Right lobe of liver (tissue), 6 donors: ENCODE measurements at regions not wholly inside any gene's neighbourhood (a gene's known extent, or its start where the extent isn't known, plus 50 kb on each side); places are given as distances from the start of the nearest gene placed in this dataset.

Source experiments
- ATAC-seq, 4 donors: fragments of 200-7000 bp; cut with Tn5 transposase; one replicate each; pipeline ENCODE4 v1.9.1; 2020; ENCODE audit warnings: mild to moderate bottlenecking in 4 of 4, moderate library complexity in 4 of 4
- DNase-seq, 3 donors: peaks; one replicate each; pipeline ENCODE4 v3.0.0-alpha.2; 2020
- H3K27ac ChIP-seq, 3 donors: fragments of 200-600 bp; one replicate each; pipeline ENCODE4 v1.8.0; 2022
- H3K27me3 ChIP-seq, 2 donors: fragments of 200-600 bp; one replicate each; pipeline ENCODE4 v1.8.0; 2022
- H3K36me3 ChIP-seq, 4 donors: fragments of 200-600 bp; sonication (generic) in 1 of 4; one replicate each; pipeline versions ENCODE4 v1.5.1 to v1.8.0; 2017 to 2022; ENCODE audit warnings: control low read depth in 1 of 4
- H3K4me1 ChIP-seq, 4 donors: fragments of 200-600 bp; sonication (generic) in 1 of 4; one replicate each; pipeline versions ENCODE4 v1.5.1 to v1.8.0; 2017 to 2022; ENCODE audit warnings: control low read depth in 1 of 4
- H3K4me3 ChIP-seq, 3 donors: fragments of 200-600 bp; one replicate each; pipeline ENCODE4 v1.8.0; 2022
- H3K9me3 ChIP-seq, 4 donors: fragments of 200-600 bp; sonication (generic) in 1 of 4; one replicate each; pipeline versions ENCODE4 v1.5.1 to v1.8.0; 2017 to 2022; ENCODE audit warnings: control low read depth in 1 of 4
- POLR2A ChIP-seq: fragments of 450-650 bp; IDR thresholded peaks from one replicate; pipeline ENCODE4 v1.6.1; 2017; ENCODE audit warnings: antibody characterized with exemption, mild to moderate bottlenecking
- WGBS: methylation state at CpG from one replicate; pipeline ENCODE4 v1.1.6; 2018; ENCODE audit warnings: low coverage, low lambda C conversion rate; ENCODE audit not compliant: insufficient coverage; ENCODE audit errors: missing lambda C conversion rate; 5-methylcytosine and 5-hydroxymethylcytosine counted together
- intact Hi-C, 2 donors: fragments of 100-400 bp; cut with DNase I; formaldehyde crosslinking; loops; one replicate each; pipeline versions ENCODE4 v1.11.2 to v1.14.1; 2022
- TF ChIP-seq, protein P1 (sequence below), 4 donors: fragments of 200-600 bp in 3 of 4; fragments of 450-650 bp in 1 of 4; IDR thresholded peaks; one replicate each; pipeline versions ENCODE4 v1.5.1 to v1.8.0; 2016 to 2022; ENCODE audit warnings: antibody characterized with exemption in 4 of 4, mild to moderate bottlenecking in 2 of 4
- donor health status: DM: no; HTN: yes; CAD: no.
- donor health status: DM: no; HTN: no; CAD: no.
- donor health status: DM: no; HTN: no; CAD: no.
- donor health status: DM: no; HTN: yes; CAD: no.
- donor health status: DM: no; HTN: yes; CAD: no.

DNA sequence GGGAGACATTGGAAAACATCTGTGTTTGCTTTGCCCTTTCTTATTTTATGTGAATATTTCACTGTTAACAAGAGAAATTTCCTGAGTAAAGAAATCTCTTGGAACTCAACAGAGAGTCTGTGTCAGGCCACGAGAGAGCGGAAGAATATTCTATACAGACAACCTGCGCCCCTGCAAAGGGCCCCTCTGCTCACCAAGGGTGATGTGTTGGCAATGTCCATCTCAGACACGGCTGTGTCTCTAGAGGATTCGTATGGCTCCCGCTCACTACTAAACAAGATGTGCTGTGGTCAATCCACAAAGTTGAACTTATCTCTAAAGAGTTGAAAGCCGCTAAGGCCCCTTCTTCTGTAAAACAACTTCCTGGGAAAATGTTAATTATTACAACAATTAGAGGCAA lies 241.0 kb upstream of the IRX1 start:
- ATAC-seq, result no peak
- Histone ChIP-seq H3K4me3 (no peak overlapping the region), H3K36me3 (no peaks in the 10 kb centered on the region), H3K4me1 (no peaks in the 10 kb centered on the region), H3K27me3 (no peaks in the 10 kb centered on the region), H3K9me3 (no peaks in the 10 kb centered on the region), H3K27ac (no peak overlapping the region)
- TF ChIP-seq, protein P1, sequence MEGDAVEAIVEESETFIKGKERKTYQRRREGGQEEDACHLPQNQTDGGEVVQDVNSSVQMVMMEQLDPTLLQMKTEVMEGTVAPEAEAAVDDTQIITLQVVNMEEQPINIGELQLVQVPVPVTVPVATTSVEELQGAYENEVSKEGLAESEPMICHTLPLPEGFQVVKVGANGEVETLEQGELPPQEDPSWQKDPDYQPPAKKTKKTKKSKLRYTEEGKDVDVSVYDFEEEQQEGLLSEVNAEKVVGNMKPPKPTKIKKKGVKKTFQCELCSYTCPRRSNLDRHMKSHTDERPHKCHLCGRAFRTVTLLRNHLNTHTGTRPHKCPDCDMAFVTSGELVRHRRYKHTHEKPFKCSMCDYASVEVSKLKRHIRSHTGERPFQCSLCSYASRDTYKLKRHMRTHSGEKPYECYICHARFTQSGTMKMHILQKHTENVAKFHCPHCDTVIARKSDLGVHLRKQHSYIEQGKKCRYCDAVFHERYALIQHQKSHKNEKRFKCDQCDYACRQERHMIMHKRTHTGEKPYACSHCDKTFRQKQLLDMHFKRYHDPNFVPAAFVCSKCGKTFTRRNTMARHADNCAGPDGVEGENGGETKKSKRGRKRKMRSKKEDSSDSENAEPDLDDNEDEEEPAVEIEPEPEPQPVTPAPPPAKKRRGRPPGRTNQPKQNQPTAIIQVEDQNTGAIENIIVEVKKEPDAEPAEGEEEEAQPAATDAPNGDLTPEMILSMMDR (IDR thresholded peaks at IDR 0.05), result no peak
- no peak for TF ChIP-seq POLR2A
- 42% methylated on average over 6 of the region's 7 CpGs for WGBS
- peak in 1 of 3 donors; percentile 14 for DNase-seq
- intact Hi-C loops, result no loop called here

DNA sequence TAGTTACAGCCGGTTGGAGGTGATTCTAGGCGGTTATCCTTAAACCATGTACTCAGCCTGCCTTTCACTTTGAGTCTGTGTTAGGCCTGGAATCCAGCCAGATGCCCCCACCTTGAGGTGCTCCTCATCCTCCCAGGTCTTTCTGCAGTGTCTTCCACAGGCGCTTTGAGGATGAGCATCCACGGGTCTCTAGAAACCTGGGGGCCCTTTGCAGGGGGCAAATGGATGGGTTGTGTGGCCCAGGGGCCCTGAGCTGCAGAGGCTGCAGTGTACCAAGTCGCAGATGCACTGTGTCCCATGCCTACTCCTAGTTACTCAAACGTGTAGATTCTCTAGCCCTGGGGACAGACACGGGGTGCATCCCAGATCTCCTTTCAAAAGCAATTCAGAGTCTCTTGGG lies 242.1 kb upstream of the IRX1 start:
- Histone ChIP-seq H3K27me3 (no peaks in the 10 kb centered on the region), H3K27ac (no peak overlapping the region), H3K4me1 (no peaks in the 10 kb centered on the region), H3K4me3 (no peak overlapping the region), H3K36me3 (no peaks in the 10 kb centered on the region), H3K9me3 (no peaks in the 10 kb centered on the region)
- intact Hi-C loops, result no loop called here
- DNase-seq, result peak in 1 of 3 donors; percentile 18
- TF ChIP-seq POLR2A, result no peak
- TF ChIP-seq, protein P1 (IDR thresholded peaks at IDR 0.05), result no peak
- 46% methylated on average over 5 of the region's 7 CpGs for WGBS
- no peak for ATAC-seq

DNA sequence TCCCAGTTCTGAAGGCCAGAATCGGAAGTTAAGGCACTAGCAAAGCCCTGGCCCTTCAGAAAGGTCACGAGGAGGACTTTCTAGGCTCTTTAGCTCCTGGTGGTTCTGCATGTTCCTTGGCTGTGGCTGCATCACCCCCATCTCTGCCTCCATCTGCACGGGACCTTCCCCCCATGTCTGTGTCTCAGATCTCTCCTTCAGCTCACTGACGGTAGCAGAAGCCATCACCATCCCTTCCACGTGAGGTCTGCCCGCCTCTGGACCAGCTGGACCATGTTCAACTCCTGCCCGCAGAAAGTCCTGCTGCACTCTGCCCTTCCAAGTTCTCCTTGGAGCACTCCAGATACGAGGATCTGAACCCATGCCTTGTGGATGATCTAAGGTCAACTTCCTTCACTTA lies 242.9 kb upstream of the IRX1 start:
- 37% methylated on average over 3 of the region's 8 CpGs for WGBS
- no peak overlapping the region for H3K4me3 ChIP-seq
- ATAC-seq, result no peak
- TF ChIP-seq, protein P1 (IDR thresholded peaks at IDR 0.05), result no peak
- no peak for TF ChIP-seq POLR2A
- no peaks in the 10 kb centered on the region for H3K4me1 ChIP-seq
- DNase-seq, result peak in 1 of 3 donors; percentile 21
- H3K27me3 ChIP-seq, result no peaks in the 10 kb centered on the region
- no peaks in the 10 kb centered on the region for H3K36me3 ChIP-seq
- intact Hi-C loops, result no loop called here
- H3K27ac ChIP-seq, result no peak overlapping the region
- no peaks in the 10 kb centered on the region for H3K9me3 ChIP-seq

DNA sequence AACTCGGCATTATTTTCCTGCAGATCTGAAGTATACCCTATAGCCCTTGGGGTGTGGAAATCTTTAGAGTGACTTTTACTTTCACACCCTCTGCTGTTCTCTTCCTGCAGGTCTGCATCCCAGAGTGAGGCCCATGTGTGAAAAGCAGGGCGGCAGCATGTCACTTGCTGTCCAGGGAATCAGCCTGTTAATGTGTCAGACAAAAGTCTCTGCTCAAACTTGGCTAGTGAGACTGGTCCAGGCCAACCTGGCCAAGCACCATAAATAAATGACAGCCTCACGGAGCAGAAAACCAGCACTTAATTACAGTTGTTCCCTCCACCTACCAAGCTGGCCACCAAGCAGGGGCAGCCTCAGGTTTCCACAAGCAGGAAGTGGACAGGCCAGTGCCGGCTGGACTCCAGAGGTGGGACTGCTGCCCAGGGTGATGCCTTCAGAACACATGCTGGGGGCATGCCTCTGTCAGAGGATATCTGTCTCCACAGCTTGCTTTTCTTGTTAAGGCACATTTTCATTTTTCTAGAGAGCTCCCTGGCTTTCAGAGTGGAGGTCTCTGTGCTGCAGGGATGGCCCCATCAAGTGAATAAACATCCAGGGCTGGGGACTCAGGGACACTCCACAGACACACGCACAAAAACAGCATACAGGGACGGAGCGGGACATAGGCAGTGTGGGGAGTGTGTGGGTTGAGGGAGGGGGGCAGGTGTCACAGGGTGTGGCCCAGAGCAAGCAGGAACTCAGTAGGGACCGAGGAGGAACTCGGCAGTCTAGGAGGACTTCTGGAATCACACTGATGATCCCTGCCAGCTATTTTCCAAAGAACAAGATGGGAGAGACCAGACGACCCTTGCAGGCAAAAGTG lies 243.8 kb upstream of the IRX1 start:
- WGBS, result 54% methylated on average over 8 of the region's 10 CpGs
- TF ChIP-seq, protein P1 (IDR thresholded peaks at IDR 0.05), result no peak
- no peaks in the 10 kb centered on the region for H3K27me3 ChIP-seq
- intact Hi-C loops, result no loop called here
- H3K4me3 ChIP-seq, result no peak overlapping the region
- H3K36me3 ChIP-seq, result no peaks in the 10 kb centered on the region
- peak in 1 of 3 donors; percentile 19 for DNase-seq
- H3K27ac ChIP-seq, result no peak overlapping the region
- ATAC-seq, result no peak
- no peaks in the 10 kb centered on the region for H3K4me1 ChIP-seq
- no peaks in the 10 kb centered on the region for H3K9me3 ChIP-seq
